ENCODE measurements at regions not wholly inside any gene's neighbourhood (a gene's known extent, or its start where the extent isn't known, plus 50 kb on each side); places are given as distances from the start of the nearest gene placed in this dataset.

DNA sequence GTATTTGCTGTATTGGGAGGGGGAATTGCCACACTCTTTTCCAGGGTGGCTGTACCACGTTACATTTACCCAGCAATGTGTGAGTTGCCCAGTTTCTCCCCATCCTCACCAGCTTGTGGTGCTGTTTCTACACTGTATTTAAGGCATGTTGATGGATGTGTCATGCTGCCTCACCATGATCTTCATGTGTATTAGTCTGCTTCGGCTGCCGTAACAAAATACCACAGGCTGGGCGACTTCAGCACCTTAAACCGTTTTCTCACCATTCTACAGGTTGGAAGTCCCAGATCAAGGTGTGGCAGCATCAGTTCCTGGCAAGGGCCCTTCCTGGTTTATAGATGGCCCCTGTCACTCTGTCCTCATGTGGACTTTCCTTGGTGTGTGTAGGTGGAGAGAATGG lies 169.7 kb downstream of the IGLL1 start:
- Mint-ChIP-seq H3K36me3 (no peaks in the 10 kb centered on the region), H3K9me3 (no peaks in the 10 kb centered on the region), H3K27ac (no peak overlapping the region)
- DNase-seq (ENCODE audit: low spot score in 2 of 2) (no peak), ATAC-seq (no peak)

GRCh38 chr22:23409976-23410375 lies 170.1 kb downstream of the IGLL1 start:
- ATAC-seq: no peak
- no peak for DNase-seq (ENCODE audit: low spot score in 2 of 2)
- Mint-ChIP-seq H3K36me3 (no peaks in the 10 kb centered on the region), H3K27ac (no peak overlapping the region), H3K9me3 (no peaks in the 10 kb centered on the region)

DNA sequence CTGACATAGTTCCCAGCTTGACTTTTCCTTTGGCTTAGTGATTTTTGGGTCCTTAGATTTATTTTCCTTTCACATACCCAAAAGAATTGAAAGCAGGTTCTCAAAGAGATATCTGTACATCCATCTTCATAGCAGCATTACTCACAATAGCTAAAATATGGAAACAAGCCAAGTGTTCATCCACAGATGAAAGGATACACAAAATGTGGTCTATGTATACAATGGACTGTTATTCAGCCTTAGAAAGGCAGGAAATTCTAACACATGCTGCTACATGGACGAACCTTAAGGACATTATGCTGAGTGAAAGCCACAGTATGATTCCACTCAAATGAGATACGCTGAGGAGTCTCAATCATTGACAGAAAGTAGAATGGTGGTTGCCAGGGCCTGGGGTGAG lies 171.8 kb downstream of the IGLL1 start:
- Mint-ChIP-seq H3K36me3 (no peaks in the 10 kb centered on the region), H3K27ac (no peak overlapping the region), H3K9me3 (no peaks in the 10 kb centered on the region)
- ATAC-seq: no peak
- DNase-seq (ENCODE audit: low spot score in 2 of 2): no peak

DNA sequence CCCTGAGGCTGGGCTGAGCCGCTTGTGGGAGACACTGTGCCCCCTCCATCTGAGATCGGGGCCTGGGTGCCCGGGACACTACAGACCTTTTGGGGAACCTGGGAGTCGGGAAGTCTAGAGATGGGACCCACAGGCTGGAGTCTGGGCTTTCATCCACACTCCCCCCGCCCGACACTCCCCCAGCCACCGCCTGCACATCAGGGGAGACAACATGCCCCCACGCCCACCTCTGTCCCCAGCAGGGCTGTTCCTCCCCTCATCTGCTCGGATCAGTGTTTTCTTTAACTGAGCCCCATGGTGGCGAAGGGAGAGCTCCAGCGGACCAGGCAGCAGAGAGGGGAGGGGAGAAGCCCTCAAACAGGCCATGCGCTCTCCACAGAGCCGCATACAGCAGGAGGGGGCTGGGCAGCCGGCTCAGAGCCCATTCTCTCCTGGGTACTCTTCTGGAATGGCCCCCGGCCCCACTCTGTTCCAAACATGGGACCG lies 174.7 kb downstream of the IGLL1 start:
- DNase-seq (ENCODE audit: low spot score in 2 of 2): no peak
- Mint-ChIP-seq H3K36me3 (no peaks in the 10 kb centered on the region), H3K27ac (no peak overlapping the region), H3K9me3 (no peaks in the 10 kb centered on the region)
- no peak for ATAC-seq

DNA sequence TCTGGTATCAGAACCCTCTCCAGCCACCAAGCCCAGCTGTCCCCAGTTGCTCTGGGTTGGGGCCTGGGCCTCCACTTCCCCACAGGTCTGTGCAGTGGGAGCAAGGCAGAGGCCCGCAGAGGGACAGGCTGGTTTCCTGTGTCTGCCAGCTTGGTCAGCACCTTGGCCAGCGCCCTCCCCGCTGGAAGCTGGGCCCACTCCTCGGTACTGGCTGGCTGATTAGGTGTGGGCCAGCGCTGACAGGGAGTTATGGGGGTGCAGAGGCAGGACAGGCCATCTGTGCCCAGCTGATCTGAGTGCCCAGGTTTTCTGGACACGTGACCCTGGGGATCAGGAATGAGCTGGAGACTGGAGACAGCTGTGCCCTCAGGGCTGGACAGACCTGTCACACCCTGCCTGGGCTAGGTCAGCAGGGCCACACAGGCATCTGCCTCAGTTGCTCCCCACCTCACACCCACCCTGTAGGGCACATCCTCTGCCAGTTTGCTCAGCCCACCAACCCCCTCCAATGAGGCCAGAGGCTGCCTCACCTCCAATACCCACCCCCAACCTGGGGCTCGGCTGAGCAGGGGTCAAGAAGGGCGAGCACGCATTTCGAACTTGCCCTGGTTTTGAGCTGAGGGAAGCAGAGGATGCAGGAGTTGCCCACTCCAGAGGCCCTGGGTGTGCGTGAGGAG lies 175.3 kb downstream of the IGLL1 start:
- Mint-ChIP-seq H3K9me3 (no peaks in the 10 kb centered on the region), H3K36me3 (no peaks in the 10 kb centered on the region), H3K27ac (no peak overlapping the region)
- ATAC-seq (no peak), DNase-seq (ENCODE audit: low spot score in 2 of 2) (no peak)

DNA sequence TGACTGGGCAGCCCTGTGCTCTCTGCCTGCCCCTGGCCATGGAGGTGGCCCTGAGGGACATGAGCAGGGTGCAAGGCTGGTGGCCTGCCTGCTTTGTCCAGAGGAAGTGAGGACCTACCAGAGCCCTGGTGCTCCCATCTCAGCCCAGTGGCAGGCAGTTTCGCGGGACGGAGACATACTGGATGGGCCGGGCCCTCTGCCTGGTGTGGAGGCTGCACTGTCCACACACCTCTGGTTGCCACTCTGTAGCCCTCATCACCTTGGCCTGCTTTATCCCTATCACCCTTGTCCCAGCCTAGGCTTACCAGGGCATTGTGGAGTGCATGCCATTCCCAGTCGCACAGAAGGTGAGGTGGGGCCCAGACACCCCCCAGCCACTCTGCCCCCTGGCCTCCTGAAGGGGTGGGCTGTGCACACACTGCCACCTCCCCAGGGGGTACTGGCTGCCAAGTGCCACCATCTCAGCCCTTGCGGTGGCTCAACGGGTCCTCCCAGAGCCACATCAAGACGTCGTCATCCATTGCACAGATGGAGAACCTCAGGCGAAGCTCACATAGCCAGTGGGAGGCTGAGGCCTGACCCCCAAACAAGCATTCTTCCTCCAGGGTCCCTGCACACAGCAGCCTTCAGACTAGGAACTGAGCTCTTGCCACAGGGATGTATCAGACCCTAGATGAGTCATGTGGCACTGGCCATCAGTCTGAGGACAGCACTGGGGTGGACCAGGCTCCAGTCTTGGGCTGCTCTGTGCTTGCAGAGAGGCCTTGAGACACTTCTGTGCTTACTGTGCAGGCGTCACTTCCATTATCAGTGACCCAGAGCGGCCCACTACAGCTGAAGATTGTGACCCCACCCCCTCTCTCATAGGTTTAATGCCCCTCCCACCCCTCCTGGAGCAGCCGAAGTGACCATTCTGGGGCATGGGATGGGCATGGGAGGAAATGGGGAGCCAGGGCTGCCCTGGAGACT lies 176.1 kb downstream of the IGLL1 start:
- DNase-seq (ENCODE audit: low spot score in 2 of 2) (no peak), ATAC-seq (no peak)
- Mint-ChIP-seq H3K9me3 (no peaks in the 10 kb centered on the region), H3K27ac (no peak overlapping the region), H3K36me3 (no peaks in the 10 kb centered on the region)

- ATAC-seq: no peak
Measured at GRCh38 chr22:23403152-23403719, 176.9 kb downstream of the IGLL1 start.

GRCh38 chr22:23402275-23403151 lies 177.6 kb downstream of the IGLL1 start:
- peak in 1 of 2 donors; percentile 70 for DNase-seq (ENCODE audit: low spot score in 2 of 2)
- peak; percentile 87 to 93 for ATAC-seq
- H3K36me3 Mint-ChIP-seq: no peaks in the 10 kb centered on the region
- no peaks in the 10 kb centered on the region for H3K9me3 Mint-ChIP-seq
- H3K27ac Mint-ChIP-seq: no peak overlapping the region

More at GRCh38 chr22:23403152-23403719, 176.9 kb downstream of the IGLL1 start:
- no peak overlapping the region for H3K27ac Mint-ChIP-seq
- no peaks in the 10 kb centered on the region for H3K9me3 Mint-ChIP-seq
- DNase-seq (ENCODE audit: low spot score in 2 of 2): no peak
- H3K36me3 Mint-ChIP-seq: no peaks in the 10 kb centered on the region

GRCh38 chr22:23401910-23402274 lies 178.2 kb downstream of the IGLL1 start:
- H3K9me3 Mint-ChIP-seq: no peaks in the 10 kb centered on the region
- no peak overlapping the region for H3K27ac Mint-ChIP-seq
- DNase-seq (ENCODE audit: low spot score in 2 of 2): no peak
- H3K36me3 Mint-ChIP-seq: no peaks in the 10 kb centered on the region
- no peak for ATAC-seq

DNA sequence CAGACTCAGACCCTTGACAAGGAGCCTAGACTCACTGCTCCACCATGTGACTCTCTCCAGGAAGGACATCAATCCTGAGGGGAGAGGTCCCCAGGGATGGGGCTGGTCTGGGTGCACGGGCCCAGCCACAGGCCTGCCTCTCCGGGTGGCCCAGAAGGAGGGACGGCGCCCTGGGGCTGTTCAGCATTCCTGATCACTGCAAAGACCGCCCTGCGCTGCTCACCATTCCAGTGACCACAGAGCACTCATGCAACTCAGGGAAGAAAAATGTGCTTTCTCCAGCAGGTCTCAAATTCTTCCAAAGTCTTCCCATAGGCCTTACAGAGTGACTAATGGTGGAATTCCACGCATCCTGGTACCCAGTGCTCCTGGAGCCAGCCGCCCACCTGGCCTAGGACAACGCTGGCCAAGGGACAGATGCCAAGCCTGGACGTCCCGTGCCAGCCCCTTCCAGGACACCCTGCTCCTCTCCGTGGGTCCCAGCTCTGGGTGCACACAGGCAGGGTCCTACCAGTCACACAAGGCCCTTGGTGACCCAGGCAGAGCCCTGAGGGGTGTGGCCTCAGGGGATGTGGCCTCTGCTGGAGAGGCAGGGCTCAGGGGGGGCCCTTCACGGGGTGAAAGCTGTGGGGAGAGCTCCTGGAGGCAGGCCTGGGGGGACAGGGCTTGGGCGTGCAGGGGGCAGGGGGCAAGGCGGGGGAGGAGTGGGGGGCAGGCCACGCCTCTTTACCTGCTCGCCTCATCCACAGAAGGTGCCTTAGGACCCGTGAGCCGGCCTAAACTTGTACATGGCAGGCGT lies 178.8 kb downstream of the IGLL1 start:
- H3K9me3 Mint-ChIP-seq: no peaks in the 10 kb centered on the region
- no peaks in the 10 kb centered on the region for H3K36me3 Mint-ChIP-seq
- DNase-seq (ENCODE audit: low spot score in 2 of 2) (no peak), ATAC-seq (no peak)
- no peak overlapping the region for H3K27ac Mint-ChIP-seq

DNA sequence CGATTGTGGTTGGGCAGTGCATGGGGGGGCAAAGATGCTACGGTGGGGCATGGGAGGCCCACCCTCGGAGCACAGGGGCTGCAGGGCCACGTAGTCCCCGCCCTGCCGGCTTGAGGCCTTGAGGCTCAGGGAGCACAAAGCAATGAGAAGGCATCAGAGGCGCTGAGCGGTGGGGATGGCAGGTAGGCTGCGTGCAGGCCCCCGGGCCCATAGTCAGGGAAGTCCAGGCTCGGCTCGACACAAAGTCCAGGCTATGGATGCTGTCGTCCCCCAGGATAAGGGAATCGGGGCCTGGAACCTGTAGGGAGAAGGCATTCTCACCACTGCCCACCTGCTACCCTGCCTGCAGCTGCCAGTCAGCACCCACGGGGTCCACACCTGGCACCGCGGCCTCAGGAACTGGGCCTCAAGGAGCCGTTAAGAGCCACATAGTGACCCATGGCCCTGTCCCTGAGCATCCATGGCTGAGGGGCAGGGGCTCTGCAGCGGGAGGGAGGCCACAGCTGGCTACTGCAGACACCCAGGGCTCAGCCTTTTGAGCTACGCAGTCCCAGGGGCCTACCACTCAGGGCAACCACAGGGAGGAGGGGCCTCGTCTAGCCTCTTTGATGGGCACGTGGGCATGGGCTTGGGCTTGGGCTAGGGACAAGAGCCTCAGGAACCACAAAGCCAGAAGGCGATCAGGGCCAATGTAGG lies 179.7 kb downstream of the IGLL1 start:
- Mint-ChIP-seq H3K36me3 (no peaks in the 10 kb centered on the region), H3K27ac (no peak overlapping the region), H3K9me3 (no peaks in the 10 kb centered on the region)
- DNase-seq (ENCODE audit: low spot score in 2 of 2): no peak
- no peak for ATAC-seq

DNA sequence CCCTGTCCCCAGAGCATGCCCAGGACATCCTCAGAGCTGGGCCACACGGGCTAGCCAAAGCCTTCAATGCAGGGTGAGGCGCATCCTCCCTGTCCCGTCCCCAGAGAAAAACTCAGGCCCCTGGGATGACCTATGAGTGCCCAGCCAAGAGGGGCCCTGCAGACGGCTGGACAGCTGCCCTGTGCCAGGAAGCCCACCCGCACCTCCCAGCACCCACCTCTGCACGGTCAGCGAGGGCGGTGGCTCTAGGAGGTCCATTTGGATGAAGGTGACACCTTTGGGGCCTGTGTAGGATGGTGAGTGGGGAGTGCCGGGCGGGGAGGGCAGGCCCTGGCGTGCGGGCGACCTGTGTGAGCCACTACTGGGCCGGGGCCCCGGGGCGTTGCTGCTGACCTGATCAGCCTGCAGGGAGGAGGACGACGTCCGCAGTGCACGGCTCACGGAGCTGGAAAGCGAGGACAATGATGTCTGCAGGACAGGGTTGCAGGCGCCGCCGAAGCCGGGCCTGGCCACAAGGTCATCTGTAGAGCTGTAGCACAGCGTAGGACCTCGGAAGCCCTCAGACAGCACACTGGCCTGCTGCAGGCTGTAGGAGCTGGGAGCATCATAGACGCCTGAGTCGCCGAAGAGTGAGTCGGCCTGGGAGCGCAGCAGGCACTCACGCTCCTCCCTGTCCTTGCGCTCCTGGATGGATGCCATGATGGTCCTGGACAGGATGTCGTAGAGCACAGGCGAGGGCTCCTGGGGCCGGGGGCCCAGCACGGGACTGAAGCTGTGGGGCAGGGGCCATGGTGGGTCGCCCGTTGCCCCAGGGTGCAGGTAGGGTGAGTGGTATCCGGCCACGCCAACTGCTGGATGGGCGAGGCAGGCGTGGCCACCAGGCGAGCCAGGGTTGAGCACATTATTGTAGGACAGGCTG lies 180.5 kb downstream of the IGLL1 start:
- H3K27ac Mint-ChIP-seq: no peak overlapping the region
- no peak for DNase-seq (ENCODE audit: low spot score in 2 of 2)
- no peak for ATAC-seq
- H3K36me3 Mint-ChIP-seq: no peaks in the 10 kb centered on the region
- no peaks in the 10 kb centered on the region for H3K9me3 Mint-ChIP-seq

DNA sequence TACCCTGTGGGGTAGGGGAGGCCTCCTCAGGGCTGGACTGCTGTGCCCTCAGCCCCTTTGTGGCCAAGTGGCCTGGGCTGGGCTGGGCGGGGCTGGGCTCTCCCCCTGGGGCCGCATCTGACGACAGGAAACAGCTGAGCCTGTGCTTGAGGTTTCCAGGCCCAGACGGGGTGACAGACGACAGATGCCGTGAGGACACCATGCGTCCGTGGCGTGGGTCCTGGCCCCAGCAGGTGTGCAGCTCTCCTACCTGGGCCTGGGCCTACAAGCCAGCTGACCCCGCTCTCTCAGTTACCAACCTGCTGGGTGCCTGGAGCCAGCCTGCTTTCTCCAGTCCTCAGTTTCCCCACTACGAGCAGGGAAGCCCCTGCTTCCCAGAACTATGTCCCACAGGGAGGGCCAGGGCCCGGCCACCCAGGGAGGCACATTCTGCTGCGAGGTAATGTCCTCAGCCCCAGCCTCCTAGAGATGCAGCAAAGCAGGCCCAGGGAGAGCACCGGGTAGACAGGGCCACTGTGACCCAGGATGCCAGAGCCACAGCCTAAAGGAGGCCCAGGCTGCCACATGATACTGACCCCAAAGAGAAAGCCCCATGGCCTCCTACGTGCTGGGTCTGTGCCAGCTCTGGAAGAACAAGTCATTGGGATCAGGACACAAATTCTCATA lies 181.3 kb downstream of the IGLL1 start:
- no peak for ATAC-seq
- Mint-ChIP-seq H3K27ac (no peak overlapping the region), H3K9me3 (no peaks in the 10 kb centered on the region), H3K36me3 (no peaks in the 10 kb centered on the region)
- no peak for DNase-seq (ENCODE audit: low spot score in 2 of 2)
